Osteocyte (in vitro differentiated cells): ENCODE measurements at regions not wholly inside any gene's neighbourhood (a gene's known extent, or its start where the extent isn't known, plus 50 kb on each side); places are given as distances from the start of the nearest gene placed in this dataset.
"Not testable (repeated sequence)": the region's sequence is repeated elsewhere in the genome, so short reads cannot be mapped to it uniquely, and the experiment has no call there.

Experiments used
- DNase-seq: peaks from one replicate; pipeline ENCODE4 v3.0.0; 2021; ENCODE audit warnings: mixed read lengths; ENCODE audit not compliant: unreplicated experiment; ENCODE audit errors: extremely low spot score
- H3K27ac Mint-ChIP-seq: one replicate; pipeline ENCODE4 v1.8.0; 2021; ENCODE audit warnings: mild to moderate bottlenecking, mixed read lengths; ENCODE audit not compliant: unreplicated experiment
- H3K27me3 Mint-ChIP-seq: one replicate; pipeline ENCODE4 v1.8.0; 2021; ENCODE audit warnings: mixed read lengths; ENCODE audit not compliant: unreplicated experiment
- H3K36me3 Mint-ChIP-seq: one replicate; pipeline ENCODE4 v1.8.0; 2021; ENCODE audit warnings: mixed read lengths; ENCODE audit not compliant: unreplicated experiment
- H3K4me1 Mint-ChIP-seq: one replicate; pipeline ENCODE4 v1.8.0; 2021; ENCODE audit warnings: mixed read lengths; ENCODE audit not compliant: unreplicated experiment
- H3K4me3 Mint-ChIP-seq: one replicate; pipeline ENCODE4 v1.8.0; 2021; ENCODE audit warnings: mild to moderate bottlenecking, moderate library complexity, mixed read lengths; ENCODE audit not compliant: unreplicated experiment
- H3K9me3 Mint-ChIP-seq: one replicate; pipeline ENCODE4 v1.8.0; 2021; ENCODE audit warnings: mixed read lengths; ENCODE audit not compliant: unreplicated experiment
- CTCF ChIP-seq: fragments of 200-600 bp; sonication (generic); IDR thresholded peaks from 2 replicates; pipeline ENCODE4 v1.5.0; 2021; ENCODE audit warnings: antibody characterized with exemption, mild to moderate bottlenecking, moderate library complexity

- no peaks in the 10 kb centered on the region for H3K4me1 Mint-ChIP-seq
These were observed 162.8 kb downstream of the MANEA start for GRCh38 chr6:95740157-95740556.

DNA sequence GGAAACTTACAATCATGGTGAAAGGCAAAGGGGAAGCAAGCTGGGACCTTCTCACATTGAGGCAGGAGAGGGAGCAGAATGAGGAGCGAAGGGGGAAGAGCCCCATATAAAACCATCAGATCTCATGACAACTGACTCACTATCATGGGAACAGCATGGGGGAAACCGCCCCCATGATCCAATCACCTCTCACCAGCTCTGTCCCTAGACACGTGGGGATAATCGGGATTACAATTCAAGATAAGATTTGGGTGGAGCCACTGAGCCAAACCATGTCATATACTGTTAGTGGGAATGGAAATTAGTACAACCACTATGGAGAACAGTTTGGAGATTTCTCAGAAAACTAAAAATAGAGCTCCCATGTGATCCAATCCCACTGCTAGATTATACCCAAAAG lies 163.7 kb downstream of the MANEA start:
- no peaks in the 10 kb centered on the region for H3K4me1 Mint-ChIP-seq
- H3K9me3 Mint-ChIP-seq, result no peaks in the 10 kb centered on the region
- H3K27me3 Mint-ChIP-seq, result peaks cover 3% of the 10 kb centered on the region
- DNase-seq, result no peak
- no peak for TF ChIP-seq CTCF
- H3K4me3 Mint-ChIP-seq, result no peak overlapping the region
- no peak overlapping the region for H3K27ac Mint-ChIP-seq
- H3K36me3 Mint-ChIP-seq, result no peaks in the 10 kb centered on the region

More at GRCh38 chr6:95740157-95740556, 162.8 kb downstream of the MANEA start:
- Mint-ChIP-seq H3K27ac (no peak overlapping the region), H3K9me3 (no peaks in the 10 kb centered on the region), H3K36me3 (no peaks in the 10 kb centered on the region), H3K27me3 (peaks cover 3% of the 10 kb centered on the region), H3K4me3 (no peak overlapping the region)
- no peak for TF ChIP-seq CTCF
- DNase-seq, result no peak

- H3K27me3 Mint-ChIP-seq, result peaks cover 3% of the 10 kb centered on the region
- no peak overlapping the region for H3K27ac Mint-ChIP-seq
- no peak for DNase-seq
- no peak overlapping the region for H3K4me3 Mint-ChIP-seq
- TF ChIP-seq CTCF, result no peak
- H3K36me3 Mint-ChIP-seq, result no peaks in the 10 kb centered on the region
- H3K9me3 Mint-ChIP-seq, result no peaks in the 10 kb centered on the region
- no peaks in the 10 kb centered on the region for H3K4me1 Mint-ChIP-seq
These were observed 165.5 kb downstream of the MANEA start for GRCh38 chr6:95742767-95743289.

- Mint-ChIP-seq H3K36me3 (no peaks in the 10 kb centered on the region), H3K4me1 (no peaks in the 10 kb centered on the region), H3K27ac (no peak overlapping the region), H3K4me3 (no peak overlapping the region), H3K27me3 (peaks cover 3% of the 10 kb centered on the region), H3K9me3 (no peaks in the 10 kb centered on the region)
- no peak for DNase-seq
- no peak for TF ChIP-seq CTCF
These were observed 166.3 kb downstream of the MANEA start for GRCh38 chr6:95743591-95743990.

- not testable (repeated sequence) for H3K27ac Mint-ChIP-seq, H3K36me3 Mint-ChIP-seq
- peak overlapping the region; percentile 64 for H3K4me3 Mint-ChIP-seq
These were observed 181.1 kb downstream of the MANEA start for GRCh38 chr6:95758236-95759069.

More at GRCh38 chr6:95758236-95759069, 181.1 kb downstream of the MANEA start:
- not testable (repeated sequence) for H3K27me3 Mint-ChIP-seq, DNase-seq, H3K9me3 Mint-ChIP-seq, H3K4me1 Mint-ChIP-seq
